Ovary (tissue), 7 donors: ENCODE measurements at regions not wholly inside any gene's neighbourhood (a gene's known extent, or its start where the extent isn't known, plus 50 kb on each side); places are given as distances from the start of the nearest gene placed in this dataset.
"Not testable (repeated sequence)": the region's sequence is repeated elsewhere in the genome, so short reads cannot be mapped to it uniquely, and the experiment has no call there.

Experiments
- DNase-seq, 5 donors: peaks; one replicate each; pipeline ENCODE4 v3.0.0-alpha.2; 2019 to 2020
- H3K27ac ChIP-seq, 2 donors: fragments of 200-600 bp; one replicate each; pipeline versions ENCODE4 v1.5.1 to v1.8.0; 2019 to 2022
- H3K27me3 ChIP-seq: fragments of 200-600 bp; one replicate; pipeline ENCODE4 v1.8.0; 2022
- H3K36me3 ChIP-seq: fragments of 200-600 bp; sonication (generic); one replicate; pipeline ENCODE4 v1.5.1; 2019
- H3K4me1 ChIP-seq: one replicate; pipeline ENCODE4 v1.8.1; 2013; ENCODE audit warnings: mild to moderate bottlenecking, moderate library complexity; ENCODE audit not compliant: insufficient read depth
- H3K4me3 ChIP-seq: fragments of 200-600 bp; sonication (generic); one replicate; pipeline ENCODE4 v1.5.1; 2017
- H3K9me3 ChIP-seq, 2 donors: fragments of 200-600 bp in 1 of 2; sonication (generic) in 1 of 2; one replicate each; pipeline versions ENCODE4 v1.5.1 to v1.8.1; 2013 to 2019; ENCODE audit warnings: mild to moderate bottlenecking in 1 of 2, moderate library complexity in 1 of 2
- WGBS, 3 donors: extraction: QIAGEN DNeasy Blood & Tissue Kit in 1 of 3; methylation state at CpG; one replicate each; pipeline versions ENCODE4 v1.1.5 to v1.1.7; 2013 to 2017; 5-methylcytosine and 5-hydroxymethylcytosine counted together
- intact Hi-C, 4 donors: fragments of 100-400 bp; cut with DNase I; formaldehyde crosslinking; loops; one replicate each; pipeline versions ENCODE4 v1.11.0 to v1.15.1; 2022 to 2023
- donor health status: DM: no; HTN: no; CAD: no; lungs with moderate emphysema.
- donor health status: DM: no; HTN: no; CAD: no.
- donor health status: Bipolar disorder and iron deficiency.
- donor health status: DM: no; HTN: no; CAD: no.
- donor health status: DM: yes; HTN: yes; CAD: no.

DNA sequence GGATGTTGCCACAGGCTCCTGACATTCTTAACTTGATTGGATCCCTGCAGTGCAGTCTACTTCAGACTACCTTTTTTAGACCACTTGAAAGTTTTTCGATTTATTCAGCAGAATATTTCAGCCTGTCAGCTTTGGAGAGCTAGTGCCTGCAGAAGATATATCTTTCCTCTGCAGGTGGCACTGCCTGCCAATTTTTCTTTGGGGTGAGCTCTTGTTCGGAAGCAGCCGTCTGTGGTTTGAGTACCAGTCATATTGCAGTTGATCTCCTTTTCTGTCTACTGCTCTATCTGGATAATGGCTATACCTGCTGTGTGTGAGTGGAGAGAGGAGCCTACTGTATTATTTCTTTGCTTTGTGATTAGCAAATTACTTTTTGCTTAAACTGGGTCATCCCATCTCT lies 1486.9 kb downstream of the KHDRBS2 start:
- intact Hi-C loops, H3K27me3 ChIP-seq, DNase-seq, H3K9me3 ChIP-seq, H3K4me3 ChIP-seq, H3K4me1 ChIP-seq, H3K36me3 ChIP-seq, H3K27ac ChIP-seq: not testable (repeated sequence)
- 27 to 49% (median 41%) methylated on average over 3 of the region's 3 CpGs for WGBS, 3 donors

DNA sequence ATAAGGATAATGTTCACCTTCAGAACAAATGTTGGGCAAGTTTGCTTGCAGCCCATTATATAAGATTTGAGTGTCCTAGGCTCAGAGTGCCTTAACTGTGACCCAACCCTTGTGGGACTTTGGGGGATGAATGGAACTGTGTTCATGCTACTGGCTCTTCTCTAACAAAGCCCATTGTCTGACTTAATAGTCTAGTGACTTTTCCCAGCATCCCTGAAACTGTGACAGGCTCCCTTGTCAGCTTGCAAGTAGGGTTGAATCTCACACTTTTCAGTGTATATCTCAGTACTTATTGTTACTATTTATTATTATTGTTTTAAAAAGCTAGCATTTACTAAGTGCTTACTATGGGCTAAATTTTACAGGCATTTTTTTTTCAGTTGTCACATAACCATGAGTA lies 1488.2 kb downstream of the KHDRBS2 start:
- H3K9me3 ChIP-seq, H3K27me3 ChIP-seq, H3K4me1 ChIP-seq, intact Hi-C loops, H3K36me3 ChIP-seq, H3K4me3 ChIP-seq, H3K27ac ChIP-seq, DNase-seq: not testable (repeated sequence)

GRCh38 chr6:60789601-60790000 lies 1496.4 kb downstream of the KHDRBS2 start:
- not testable (repeated sequence) for DNase-seq, H3K4me1 ChIP-seq, H3K36me3 ChIP-seq

DNA sequence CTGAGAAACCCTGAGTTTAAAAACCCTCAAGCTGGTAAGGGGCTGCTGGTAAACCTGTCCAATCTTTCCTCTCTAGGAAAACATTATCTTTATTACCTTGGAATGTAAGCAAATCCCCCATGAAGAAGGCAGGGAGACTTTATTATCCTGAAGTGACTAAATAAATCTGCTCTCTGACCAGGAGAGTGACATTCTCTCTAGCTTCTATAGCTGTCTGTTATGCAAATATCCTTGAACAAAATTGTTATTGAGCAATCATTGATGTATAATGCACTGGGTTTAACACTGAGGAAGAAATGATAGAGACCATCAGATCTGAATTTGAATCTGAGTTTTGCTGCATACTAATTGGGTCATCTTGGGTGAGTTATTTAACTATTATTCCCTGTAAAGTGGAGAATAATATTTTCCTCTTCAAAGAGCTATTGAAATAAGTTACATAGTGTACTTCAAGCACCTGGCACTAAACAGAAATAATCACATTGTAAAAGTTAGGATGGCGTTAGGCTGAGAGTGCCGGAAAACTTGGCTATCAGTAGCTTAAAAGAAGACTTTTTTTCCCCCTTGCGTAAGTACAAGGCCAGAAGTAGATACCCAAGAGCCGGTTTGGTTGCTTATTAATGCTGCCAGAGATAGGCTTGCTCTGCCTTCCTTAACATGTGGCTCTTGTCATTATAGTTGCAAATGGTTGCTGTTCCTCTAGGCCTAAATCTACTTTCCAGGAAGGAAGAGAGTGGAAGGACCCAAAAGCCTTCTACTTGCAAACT lies 1503.1 kb downstream of the KHDRBS2 start:
- H3K27me3 ChIP-seq, intact Hi-C loops, H3K9me3 ChIP-seq, H3K4me1 ChIP-seq, H3K36me3 ChIP-seq, DNase-seq, H3K4me3 ChIP-seq, H3K27ac ChIP-seq: not testable (repeated sequence)
- WGBS, 3 donors = 66 to 85% (median 71%) methylated on average over 4 of the region's 4 CpGs

More at GRCh38 chr6:60789601-60790000, 1496.4 kb downstream of the KHDRBS2 start:
- WGBS, 3 donors = 81 to 87% (median 84%) methylated on average over 13 of the region's 13 CpGs
- H3K27ac ChIP-seq, H3K27me3 ChIP-seq, H3K9me3 ChIP-seq, intact Hi-C loops, H3K4me3 ChIP-seq: not testable (repeated sequence)

- 15 to 42% (median 24%) methylated on average over 3 of the region's 3 CpGs for WGBS, 3 donors
Observed at GRCh38 chr6:60779591-60779990, 1506.4 kb downstream of the KHDRBS2 start.

GRCh38 chr6:60767791-60768499 lies 1518.1 kb downstream of the KHDRBS2 start:
- intact Hi-C loops, DNase-seq, H3K9me3 ChIP-seq, H3K27ac ChIP-seq, H3K4me3 ChIP-seq, H3K27me3 ChIP-seq, H3K4me1 ChIP-seq, H3K36me3 ChIP-seq: not testable (repeated sequence)
- 72 to 79% (median 75%) methylated on average over 4 of the region's 4 CpGs for WGBS, 3 donors

More at GRCh38 chr6:60779591-60779990, 1506.4 kb downstream of the KHDRBS2 start:
- H3K9me3 ChIP-seq, H3K36me3 ChIP-seq, intact Hi-C loops, H3K4me1 ChIP-seq, H3K27me3 ChIP-seq, H3K27ac ChIP-seq, H3K4me3 ChIP-seq, DNase-seq: not testable (repeated sequence)

- H3K36me3 ChIP-seq, intact Hi-C loops, H3K27ac ChIP-seq, H3K4me3 ChIP-seq, H3K9me3 ChIP-seq, DNase-seq, H3K4me1 ChIP-seq, H3K27me3 ChIP-seq: not testable (repeated sequence)
Observed at GRCh38 chr6:60765331-60765730, 1520.7 kb downstream of the KHDRBS2 start.

- WGBS, 3 donors = 37 to 73% (median 39%) methylated on average over 3 to 4 of the region's 4 CpGs
- intact Hi-C loops, DNase-seq, H3K9me3 ChIP-seq, H3K36me3 ChIP-seq, H3K4me3 ChIP-seq, H3K27ac ChIP-seq, H3K4me1 ChIP-seq, H3K27me3 ChIP-seq: not testable (repeated sequence)
Observed at GRCh38 chr6:60763464-60764080, 1522.5 kb downstream of the KHDRBS2 start.

DNA sequence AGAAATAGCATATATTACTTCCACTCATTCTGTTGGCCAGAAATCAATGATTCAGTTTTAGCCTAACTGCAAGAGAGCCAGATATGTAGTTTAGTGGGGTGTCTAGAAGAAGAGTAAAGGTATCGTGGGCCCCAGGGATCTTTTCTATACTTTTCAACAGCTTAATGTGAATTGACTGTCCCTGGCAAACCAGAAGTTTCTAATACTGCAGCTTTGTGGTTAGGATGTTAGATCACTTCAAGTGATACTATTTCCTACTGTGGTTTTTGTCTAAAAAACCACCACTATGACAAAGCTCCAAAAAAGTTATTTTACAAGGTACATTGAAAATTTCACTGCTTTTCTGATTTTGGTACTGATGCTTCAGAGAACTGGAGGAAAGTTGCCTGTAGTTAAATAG lies 1525.1 kb downstream of the KHDRBS2 start:
- H3K4me3 ChIP-seq, DNase-seq, intact Hi-C loops, H3K36me3 ChIP-seq, H3K9me3 ChIP-seq, H3K27ac ChIP-seq, H3K27me3 ChIP-seq, H3K4me1 ChIP-seq: not testable (repeated sequence)
- 65 to 70% (median 68%) methylated on average over 1 of the region's 1 CpG for WGBS, 3 donors

DNA sequence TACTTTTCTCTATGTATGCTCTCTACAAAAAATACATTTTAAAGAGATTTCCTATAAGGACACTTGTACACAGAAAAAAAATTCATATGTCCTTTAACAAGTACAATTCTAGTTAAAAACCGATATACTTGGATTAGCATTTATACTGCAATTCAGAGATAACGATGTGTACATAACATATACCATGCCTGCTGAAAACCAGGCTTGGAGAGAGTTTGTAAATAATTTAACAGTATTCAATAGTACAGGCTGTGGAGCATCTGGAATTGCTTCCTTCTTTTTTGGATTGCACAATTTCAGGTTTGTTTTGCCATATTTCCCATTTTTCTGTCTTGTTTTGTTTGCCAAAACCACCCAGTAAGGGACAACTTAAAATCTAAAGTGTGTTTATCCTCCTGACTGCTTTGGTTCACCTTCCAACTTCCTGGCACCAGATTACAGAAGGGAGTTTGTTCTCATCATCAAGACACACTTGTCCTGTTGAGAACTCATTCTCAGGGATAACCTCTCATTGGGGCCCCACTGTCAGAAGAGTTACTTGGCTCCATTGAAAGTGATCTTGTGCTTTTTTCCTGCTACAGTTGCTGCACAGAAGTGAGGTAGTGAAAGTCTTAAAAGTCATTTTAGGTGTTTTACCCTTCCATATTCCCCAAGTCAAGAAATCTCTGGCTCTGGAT lies 1526.7 kb downstream of the KHDRBS2 start:
- H3K27ac ChIP-seq, DNase-seq, H3K36me3 ChIP-seq, H3K4me3 ChIP-seq, intact Hi-C loops, H3K9me3 ChIP-seq, H3K4me1 ChIP-seq, H3K27me3 ChIP-seq: not testable (repeated sequence)
- 52 to 90% (median 67%) methylated on average over 2 of the region's 2 CpGs for WGBS, 3 donors

DNA sequence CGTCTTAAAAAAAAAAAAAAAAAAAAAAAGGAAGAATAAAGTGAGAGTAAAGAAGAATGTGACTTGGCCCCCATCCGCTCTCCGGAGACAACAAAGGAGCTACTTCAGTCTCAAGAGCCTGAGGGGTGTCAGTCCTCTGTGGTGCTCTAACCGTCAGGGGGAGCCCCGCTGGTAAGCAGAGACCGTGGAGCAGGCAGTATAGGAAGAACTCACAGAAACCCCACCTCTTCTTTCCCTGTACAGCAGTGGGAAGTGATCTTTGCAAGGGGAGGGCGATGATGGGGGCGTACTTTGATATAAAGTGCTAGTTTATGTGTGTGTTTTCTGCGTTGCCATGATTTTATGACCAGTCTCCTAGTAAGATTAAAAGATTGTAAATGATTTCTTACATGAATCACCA lies 1527.3 kb downstream of the KHDRBS2 start:
- intact Hi-C loops, H3K36me3 ChIP-seq, H3K4me1 ChIP-seq, H3K27me3 ChIP-seq, H3K4me3 ChIP-seq, H3K27ac ChIP-seq, H3K9me3 ChIP-seq, DNase-seq: not testable (repeated sequence)
- 84 to 88% (median 85%) methylated on average over 9 of the region's 9 CpGs for WGBS, 3 donors
